Transverse colon (tissue), 4 donors: ENCODE measurements at regions not wholly inside any gene's neighbourhood (a gene's known extent, or its start where the extent isn't known, plus 50 kb on each side); places are given as distances from the start of the nearest gene placed in this dataset.

Experiments used
- DNase-seq: peaks from one replicate; pipeline ENCODE4 v3.0.0-alpha.2; 2019
- H3K27ac ChIP-seq, 4 donors: fragments of 200-600 bp; sonication (generic); 2 replicates each; pipeline ENCODE4 v1.5.1; 2016 to 2018; ENCODE audit warnings: inconsistent platforms in 4 of 4
- H3K27me3 ChIP-seq: fragments of 200-600 bp; sonication (generic); 2 replicates; pipeline ENCODE4 v1.5.1; 2017; ENCODE audit warnings: inconsistent platforms
- H3K36me3 ChIP-seq, 4 donors: fragments of 200-600 bp; sonication (generic); 2 replicates each; pipeline ENCODE4 v1.5.1; 2017 to 2019; ENCODE audit warnings: inconsistent platforms in 4 of 4
- H3K4me1 ChIP-seq, 4 donors: fragments of 200-600 bp; sonication (generic); 2 replicates each; pipeline ENCODE4 v1.5.1; 2017 to 2020; ENCODE audit warnings: inconsistent platforms in 4 of 4
- H3K4me3 ChIP-seq, 4 donors: fragments of 200-600 bp; sonication (generic); 1 replicate in 1 of 4; 2 replicates in 3 of 4; pipeline versions ENCODE4 v1.5.1 to v1.6.1; 2017 to 2019; ENCODE audit warnings: inconsistent platforms in 4 of 4
- H3K9me3 ChIP-seq, 2 donors: fragments of 200-600 bp; sonication (generic); 2 replicates each; pipeline ENCODE4 v1.5.1; 2017 to 2019; ENCODE audit warnings: inconsistent platforms in 2 of 2
- EP300 ChIP-seq: sonication (generic); formaldehyde crosslinking; IDR thresholded peaks from one replicate; pipeline ENCODE4 v1.6.1; 2017; ENCODE audit warnings: antibody characterized with exemption, low read depth
- POLR2A ChIP-seq: fragments of 450-650 bp; IDR thresholded peaks from one replicate; pipeline ENCODE4 v1.6.1; 2016; ENCODE audit warnings: antibody characterized with exemption, mild to moderate bottlenecking, moderate library complexity
- POLR2AphosphoS5 ChIP-seq, 3 donors: sonication (generic); formaldehyde crosslinking; IDR thresholded peaks; one replicate each; pipeline ENCODE4 v1.6.1; 2016; ENCODE audit warnings: antibody characterized with exemption in 3 of 3
- WGBS, 2 donors: methylation state at CpG; one replicate each; pipeline ENCODE4 v1.1.5; 2018; ENCODE audit warnings: low coverage in 1 of 2; 5-methylcytosine and 5-hydroxymethylcytosine counted together
- in situ Hi-C, 4 donors: fragments of 200-750 bp; cut with MboI; loops; one replicate each; pipeline versions ENCODE4 v1.15.0 to v1.15.1; 2017; ENCODE audit warnings: low sequenced_read_pairs in 3 of 4, low pct_ligation_motif_present in 1 of 4, low pct_unique_long_range_greater_than_20kb in 1 of 4
- intact Hi-C: fragments of 100-400 bp; cut with DNase I; formaldehyde crosslinking; loops from one replicate; pipeline ENCODE4 v1.15.1; 2023; ENCODE audit warnings: low total_unique reads
- TF ChIP-seq, protein P1 (sequence below), 5 experiments: fragments of 200-600 bp in 3 of 5; fragments of 450-650 bp in 2 of 5; sonication (generic) in 3 of 5; IDR thresholded peaks; 1 replicate in 2 of 5; 2 replicates in 3 of 5; pipeline ENCODE4 v1.5.1; 2016 to 2017; ENCODE audit warnings: antibody characterized with exemption in 5 of 5, inconsistent platforms in 3 of 5, mild to moderate bottlenecking in 2 of 5, moderate library complexity in 1 of 5

DNA sequence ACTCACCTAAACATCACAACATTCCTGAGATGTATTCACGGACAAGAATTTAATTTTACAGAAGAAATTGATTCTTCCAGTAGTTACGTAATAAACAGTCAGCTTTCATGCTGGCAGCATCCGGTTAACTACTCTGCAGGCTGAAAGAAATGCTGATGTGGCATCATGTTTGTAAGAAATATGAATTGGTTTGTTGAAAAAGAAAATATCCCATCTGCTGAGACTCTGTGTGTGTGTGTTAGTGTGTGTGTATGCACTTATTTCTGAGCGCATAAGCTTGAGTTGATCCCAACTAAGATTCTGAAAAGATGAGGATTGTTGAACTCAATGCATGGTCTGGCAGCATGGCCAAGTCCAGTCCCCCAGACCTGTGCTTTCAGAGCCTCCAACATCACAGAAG is 74.3 kb upstream of the FAM216B start:
- TF ChIP-seq POLR2A = no peak
- TF ChIP-seq, protein P1, sequence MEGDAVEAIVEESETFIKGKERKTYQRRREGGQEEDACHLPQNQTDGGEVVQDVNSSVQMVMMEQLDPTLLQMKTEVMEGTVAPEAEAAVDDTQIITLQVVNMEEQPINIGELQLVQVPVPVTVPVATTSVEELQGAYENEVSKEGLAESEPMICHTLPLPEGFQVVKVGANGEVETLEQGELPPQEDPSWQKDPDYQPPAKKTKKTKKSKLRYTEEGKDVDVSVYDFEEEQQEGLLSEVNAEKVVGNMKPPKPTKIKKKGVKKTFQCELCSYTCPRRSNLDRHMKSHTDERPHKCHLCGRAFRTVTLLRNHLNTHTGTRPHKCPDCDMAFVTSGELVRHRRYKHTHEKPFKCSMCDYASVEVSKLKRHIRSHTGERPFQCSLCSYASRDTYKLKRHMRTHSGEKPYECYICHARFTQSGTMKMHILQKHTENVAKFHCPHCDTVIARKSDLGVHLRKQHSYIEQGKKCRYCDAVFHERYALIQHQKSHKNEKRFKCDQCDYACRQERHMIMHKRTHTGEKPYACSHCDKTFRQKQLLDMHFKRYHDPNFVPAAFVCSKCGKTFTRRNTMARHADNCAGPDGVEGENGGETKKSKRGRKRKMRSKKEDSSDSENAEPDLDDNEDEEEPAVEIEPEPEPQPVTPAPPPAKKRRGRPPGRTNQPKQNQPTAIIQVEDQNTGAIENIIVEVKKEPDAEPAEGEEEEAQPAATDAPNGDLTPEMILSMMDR (IDR thresholded peaks at IDR 0.05) = no peak
- no peak for TF ChIP-seq EP300
- TF ChIP-seq POLR2AphosphoS5 (IDR thresholded peaks at IDR 0.05) = no peak
- intact Hi-C loops (no loop called here), in situ Hi-C loops (no loop called here)
- Histone ChIP-seq H3K36me3 (no peaks in the 10 kb centered on the region), H3K9me3 (no peaks in the 10 kb centered on the region), H3K27ac (no peak overlapping the region), H3K4me1 (no peaks in the 10 kb centered on the region), H3K4me3 (no peak overlapping the region), H3K27me3 (no peaks in the 10 kb centered on the region)
- DNase-seq = no peak
- 82 to 89% methylated on average over 3 to 4 of the region's 4 CpGs for WGBS, 2 donors

DNA sequence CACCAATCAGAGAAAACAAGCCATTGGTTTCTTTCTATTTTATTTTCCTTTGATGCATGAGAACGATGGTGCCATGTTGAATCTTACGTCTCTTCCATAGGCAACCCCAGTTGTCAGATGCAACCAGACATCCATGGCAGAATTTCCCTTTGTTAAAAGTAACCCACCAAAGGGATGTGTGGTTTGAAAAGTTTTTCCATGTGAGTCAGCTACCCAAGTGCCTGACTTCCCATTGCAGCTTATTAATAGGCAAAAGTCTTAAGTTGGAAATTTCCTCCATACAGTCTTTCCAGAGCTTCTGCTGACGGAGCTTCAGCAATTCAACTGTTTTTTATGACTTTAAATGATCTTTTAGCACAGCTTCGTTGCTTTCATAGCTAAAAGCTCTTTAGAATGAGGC is 73.8 kb upstream of the FAM216B start:
- TF ChIP-seq EP300 = no peak
- TF ChIP-seq POLR2A = no peak
- TF ChIP-seq, protein P1 (IDR thresholded peaks at IDR 0.05) = no peak
- TF ChIP-seq POLR2AphosphoS5 (IDR thresholded peaks at IDR 0.05) = no peak
- WGBS, 2 donors = 72 to 84% methylated on average over 3 to 4 of the region's 4 CpGs
- Histone ChIP-seq H3K27ac (no peak overlapping the region), H3K4me1 (no peaks in the 10 kb centered on the region), H3K9me3 (no peaks in the 10 kb centered on the region), H3K27me3 (no peaks in the 10 kb centered on the region), H3K36me3 (no peaks in the 10 kb centered on the region), H3K4me3 (no peak overlapping the region)
- DNase-seq = no peak
- intact Hi-C loops = no loop called here
- in situ Hi-C loops = no loop called here

DNA sequence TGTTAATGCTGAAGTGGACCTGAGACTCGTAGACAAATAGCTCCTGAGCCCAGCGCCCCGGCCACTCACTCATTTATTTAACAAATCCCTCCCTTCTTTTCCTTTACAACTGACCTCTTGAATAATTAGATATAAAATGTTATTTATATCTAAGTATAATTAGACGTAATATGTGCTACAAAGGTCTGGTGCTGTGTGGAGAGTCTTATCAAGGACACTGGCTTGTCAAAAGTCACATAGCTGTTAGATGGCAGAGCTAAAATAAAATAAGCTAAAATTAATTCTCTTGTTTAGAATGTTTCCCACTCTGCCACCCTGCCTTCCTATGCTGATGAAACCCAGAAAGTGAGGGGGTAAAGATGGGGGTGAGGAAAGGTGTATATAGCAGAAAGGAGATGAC is 73.0 kb upstream of the FAM216B start:
- no peak for DNase-seq
- Histone ChIP-seq H3K4me1 (no peaks in the 10 kb centered on the region), H3K4me3 (no peak overlapping the region), H3K27ac (no peak overlapping the region), H3K27me3 (no peaks in the 10 kb centered on the region), H3K36me3 (no peaks in the 10 kb centered on the region), H3K9me3 (no peaks in the 10 kb centered on the region)
- intact Hi-C loops (no loop called here), in situ Hi-C loops (no loop called here)
- WGBS, 2 donors = 89 to 97% methylated on average over 4 of the region's 4 CpGs
- no peak for TF ChIP-seq EP300
- no peak for TF ChIP-seq POLR2A
- no peak for TF ChIP-seq POLR2AphosphoS5 (IDR thresholded peaks at IDR 0.05)
- TF ChIP-seq, protein P1 (IDR thresholded peaks at IDR 0.05) = no peak

DNA sequence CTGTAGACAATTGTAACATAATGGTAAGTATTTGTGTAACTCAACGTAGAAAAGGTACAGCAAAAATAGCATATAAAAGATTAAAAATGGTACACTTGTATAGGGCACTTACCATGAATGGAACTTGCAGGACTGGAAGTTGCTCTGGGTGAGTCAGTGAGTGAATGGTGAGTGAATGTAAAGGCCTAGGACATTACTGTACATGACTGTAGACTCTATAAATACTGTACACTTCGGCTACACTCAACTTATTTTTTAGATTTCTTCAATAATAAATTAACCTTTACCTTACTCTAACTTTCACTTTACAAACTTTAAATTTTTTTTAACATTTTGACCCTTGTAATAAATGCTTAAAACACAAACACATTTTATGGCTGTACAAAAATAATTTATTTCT is 72.1 kb upstream of the FAM216B start:
- Histone ChIP-seq H3K4me1 (no peaks in the 10 kb centered on the region), H3K27ac (no peak overlapping the region), H3K27me3 (no peaks in the 10 kb centered on the region), H3K4me3 (no peak overlapping the region), H3K9me3 (no peaks in the 10 kb centered on the region), H3K36me3 (no peaks in the 10 kb centered on the region)
- in situ Hi-C loops (no loop called here), intact Hi-C loops (no loop called here)
- DNase-seq = no peak
- 84 to 94% methylated on average over 2 of the region's 2 CpGs for WGBS, 2 donors
- TF ChIP-seq, protein P1 (IDR thresholded peaks at IDR 0.05) = no peak
- TF ChIP-seq POLR2AphosphoS5 (IDR thresholded peaks at IDR 0.05) (no peak), POLR2A (no peak), EP300 (no peak)
